Left lung (tissue), 4 donors: ENCODE measurements at regions not wholly inside any gene's neighbourhood (a gene's known extent, or its start where the extent isn't known, plus 50 kb on each side); places are given as distances from the start of the nearest gene placed in this dataset.

Experiments
- ATAC-seq: fragments of 200-7000 bp; cut with Tn5 transposase; one replicate; pipeline ENCODE4 v1.9.1; 2020; ENCODE audit warnings: moderate library complexity
- DNase-seq, 4 donors: peaks; one replicate each; pipeline ENCODE4 v3.0.0-alpha.2; 2013 to 2020
- H3K27ac ChIP-seq, 2 donors: fragments of 200-600 bp; sonication (generic) in 1 of 2; one replicate each; pipeline versions ENCODE4 v1.5.0 to v1.8.0; 2020 to 2021
- H3K27me3 ChIP-seq, 2 donors: fragments of 200-600 bp; sonication (generic) in 1 of 2; one replicate each; pipeline versions ENCODE4 v1.5.0 to v1.8.0; 2020 to 2021
- H3K36me3 ChIP-seq, 2 donors: fragments of 200-600 bp; sonication (generic) in 1 of 2; one replicate each; pipeline versions ENCODE4 v1.5.0 to v1.8.0; 2020 to 2021
- H3K4me1 ChIP-seq, 2 donors: fragments of 200-600 bp; one replicate each; pipeline ENCODE4 v1.8.0; 2021
- H3K4me3 ChIP-seq, 2 donors: fragments of 200-600 bp; sonication (generic) in 1 of 2; one replicate each; pipeline versions ENCODE4 v1.5.0 to v1.8.0; 2020 to 2021; ENCODE audit warnings: mild to moderate bottlenecking in 1 of 2
- H3K9me3 ChIP-seq, 2 donors: fragments of 200-600 bp; sonication (generic) in 1 of 2; one replicate each; pipeline versions ENCODE4 v1.5.0 to v1.8.0; 2020 to 2021
- CTCF ChIP-seq, 2 donors: fragments of 200-600 bp; sonication (generic) in 1 of 2; IDR thresholded peaks; one replicate each; pipeline versions ENCODE4 v1.5.0 to v1.8.0; 2021; ENCODE audit warnings: antibody characterized with exemption in 2 of 2
- intact Hi-C, 2 donors: fragments of 100-400 bp; cut with DNase I; formaldehyde crosslinking; loops; one replicate each; pipeline versions ENCODE4 v1.11.2 to v1.14.2; 2022
- donor health status: DM: no; HTN: yes; CAD: no.
- donor health status: DM: no; HTN: no; CAD: no.

DNA sequence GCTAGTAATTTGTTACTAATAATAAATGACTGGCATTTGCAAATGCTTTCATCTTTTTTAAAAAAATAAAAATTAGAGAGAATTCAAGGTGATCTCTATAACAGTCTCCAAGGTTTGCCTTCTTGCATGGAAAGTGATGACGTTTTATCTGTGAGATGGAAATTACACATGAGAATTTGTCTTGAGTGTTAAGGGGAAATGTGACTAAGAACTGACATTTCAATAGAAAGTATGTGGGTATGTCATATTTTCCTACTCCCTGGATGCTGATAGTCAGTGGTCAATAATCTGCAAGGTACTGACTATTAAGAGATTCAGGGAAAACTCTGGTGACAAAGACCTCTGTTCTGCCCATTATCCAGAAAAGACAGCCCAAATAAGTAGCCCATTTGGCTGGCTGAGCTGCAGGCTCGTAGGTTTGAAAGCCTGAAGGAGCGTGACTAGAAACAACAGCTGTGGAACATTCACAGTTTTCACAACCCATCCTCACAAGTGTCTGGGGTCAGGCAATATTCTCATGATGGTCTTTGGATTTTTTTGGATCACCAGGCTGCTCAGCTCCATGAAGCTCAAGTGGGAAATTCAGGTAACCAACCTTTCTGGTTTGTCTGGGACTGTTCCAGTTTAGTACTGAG lies 49.7 kb upstream of the WSCD1 start:
- Histone ChIP-seq H3K9me3 (no peaks in the 10 kb centered on the region), H3K27ac (no peak overlapping the region), H3K4me1 (no peaks in the 10 kb centered on the region), H3K36me3 (no peaks in the 10 kb centered on the region), H3K27me3 (peaks cover 0 to 12% of the 10 kb centered on the region in 2 donors), H3K4me3 (no peak overlapping the region)
- no peak for TF ChIP-seq CTCF (IDR thresholded peaks at IDR 0.05)
- no peak for DNase-seq
- intact Hi-C loops, result no loop called here
- ATAC-seq, result no peak
